Coronary artery (tissue), 2 donors: ENCODE measurements at regions not wholly inside any gene's neighbourhood (a gene's known extent, or its start where the extent isn't known, plus 50 kb on each side); places are given as distances from the start of the nearest gene placed in this dataset.
A peak's percentile ranks its signal among the peaks of the same experiment; 100 is the strongest.
"Not testable (repeated sequence)": the region's sequence is repeated elsewhere in the genome, so short reads cannot be mapped to it uniquely, and the experiment has no call there.

Experiments used
- DNase-seq: peaks from one replicate; pipeline ENCODE4 v3.0.0-alpha.2; 2017; ENCODE audit warnings: low spot score
- H3K27ac ChIP-seq, 2 donors: fragments of 200-600 bp; sonication (generic); one replicate each; pipeline ENCODE4 v1.5.1; 2016 to 2019
- H3K4me3 ChIP-seq: fragments of 200-600 bp; sonication (generic); 2 replicates; pipeline ENCODE4 v1.5.1; 2016; ENCODE audit warnings: mild to moderate bottlenecking, moderate library complexity
- CTCF ChIP-seq: fragments of 200-600 bp; sonication (generic); IDR thresholded peaks from one replicate; pipeline ENCODE4 v1.5.1; 2019; ENCODE audit warnings: antibody characterized with exemption

DNA sequence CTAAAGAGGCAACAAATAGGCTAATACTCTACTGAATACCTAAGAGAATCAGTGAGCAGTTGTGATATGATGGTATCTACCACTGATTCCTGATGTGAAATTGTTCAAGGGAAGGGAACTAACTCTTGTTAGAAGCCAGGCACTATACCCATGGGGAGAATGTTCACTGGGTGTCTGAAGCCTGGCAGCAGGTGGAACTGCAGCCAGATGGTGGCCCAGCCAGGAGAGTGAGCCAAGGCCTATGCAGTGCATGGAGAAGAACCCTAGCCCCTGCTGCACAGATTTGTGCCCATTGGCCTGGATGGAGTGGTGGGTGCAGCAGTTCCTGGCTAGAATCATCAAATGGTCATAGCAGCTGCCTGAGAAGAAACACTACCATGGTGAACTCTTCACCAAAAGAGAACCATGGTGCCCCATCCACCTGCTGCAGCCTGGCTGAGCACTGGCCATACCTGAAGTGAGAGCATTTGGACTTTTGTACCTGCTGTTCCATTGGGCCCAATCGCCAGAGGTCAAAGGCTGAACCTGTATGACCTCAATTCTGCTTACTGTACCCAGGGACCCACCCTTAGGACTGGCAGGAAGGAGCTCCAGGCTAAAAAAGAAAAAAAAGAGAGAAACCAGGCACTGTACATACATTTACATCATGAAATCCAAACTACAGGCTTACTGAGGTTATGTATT is 118.8 kb upstream of the IVNS1ABP start:
- DNase-seq: no peak
- no peak for TF ChIP-seq CTCF
- H3K27ac ChIP-seq: no peak overlapping the region
- H3K4me3 ChIP-seq: no peak overlapping the region

DNA sequence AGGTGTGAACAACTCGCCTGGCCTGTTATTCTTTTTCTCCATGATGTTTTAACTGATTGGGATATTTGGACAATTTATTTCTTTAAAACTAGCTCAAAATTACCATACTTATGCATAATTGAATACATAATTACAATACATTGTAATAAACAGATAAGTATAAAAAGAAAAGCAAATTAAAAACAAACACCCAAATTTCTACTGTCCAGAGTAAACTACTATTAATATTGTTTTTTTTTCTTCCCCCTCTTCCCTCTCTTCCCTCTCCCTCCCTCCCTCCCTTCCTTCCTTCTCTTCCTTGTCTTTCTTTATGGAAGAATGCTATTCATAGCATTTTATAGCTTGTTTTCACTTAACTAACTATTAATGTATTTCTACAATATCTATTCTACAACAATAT is 117.7 kb upstream of the IVNS1ABP start:
- no peak overlapping the region for H3K27ac ChIP-seq
- no peak for TF ChIP-seq CTCF
- no peak overlapping the region for H3K4me3 ChIP-seq

DNA sequence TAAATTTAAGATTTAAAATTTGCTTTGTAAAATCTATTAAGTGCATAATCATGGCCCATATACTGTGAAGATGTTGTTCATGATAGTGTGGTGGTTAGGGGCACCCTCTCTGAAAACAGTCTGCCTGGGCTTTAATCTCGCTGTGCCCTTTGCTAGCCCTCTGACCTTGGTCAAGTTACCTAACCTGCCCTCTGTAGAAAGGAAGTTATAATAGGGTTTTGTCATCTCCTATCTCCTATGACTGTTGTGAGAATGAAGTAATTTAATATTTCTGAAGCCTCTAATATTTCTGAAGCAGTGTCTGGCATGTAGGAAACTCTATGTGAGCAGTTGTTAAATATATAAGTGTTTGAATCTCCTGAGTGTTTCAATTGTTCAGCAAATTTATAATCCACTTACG is 116.6 kb upstream of the IVNS1ABP start:
- DNase-seq: no peak
- TF ChIP-seq CTCF: no peak
- no peak overlapping the region for H3K4me3 ChIP-seq
- no peak overlapping the region for H3K27ac ChIP-seq

More for the DNA sequence above, 117.7 kb upstream of the IVNS1ABP start:
- DNase-seq: no peak

DNA sequence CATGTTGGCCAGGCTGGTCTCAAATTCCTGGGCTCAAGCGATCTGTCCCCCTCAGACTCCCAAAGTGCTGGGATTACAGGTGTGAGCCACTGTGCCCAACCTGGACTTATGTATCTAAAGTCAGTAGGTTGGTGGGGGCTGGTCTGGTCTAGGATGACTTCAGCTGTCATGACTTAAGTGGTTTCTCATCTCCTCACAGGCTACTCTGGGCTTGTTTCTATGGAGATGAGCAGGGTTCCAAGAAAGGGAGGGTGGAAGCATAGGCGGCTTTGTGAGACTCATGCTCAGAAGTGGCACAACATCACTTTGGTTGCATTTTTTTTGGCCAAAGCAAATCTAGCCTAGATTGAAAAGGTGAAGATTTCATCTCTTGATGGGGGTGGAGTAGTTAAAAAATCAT is 115.9 kb upstream of the IVNS1ABP start:
- H3K27ac ChIP-seq: no peak overlapping the region
- no peak overlapping the region for H3K4me3 ChIP-seq
- no peak for DNase-seq
- no peak for TF ChIP-seq CTCF

GRCh38 chr1:185431612-185432011 is 114.6 kb upstream of the IVNS1ABP start:
- no peak overlapping the region for H3K27ac ChIP-seq
- DNase-seq: no peak
- no peak overlapping the region for H3K4me3 ChIP-seq
- TF ChIP-seq CTCF: no peak

DNA sequence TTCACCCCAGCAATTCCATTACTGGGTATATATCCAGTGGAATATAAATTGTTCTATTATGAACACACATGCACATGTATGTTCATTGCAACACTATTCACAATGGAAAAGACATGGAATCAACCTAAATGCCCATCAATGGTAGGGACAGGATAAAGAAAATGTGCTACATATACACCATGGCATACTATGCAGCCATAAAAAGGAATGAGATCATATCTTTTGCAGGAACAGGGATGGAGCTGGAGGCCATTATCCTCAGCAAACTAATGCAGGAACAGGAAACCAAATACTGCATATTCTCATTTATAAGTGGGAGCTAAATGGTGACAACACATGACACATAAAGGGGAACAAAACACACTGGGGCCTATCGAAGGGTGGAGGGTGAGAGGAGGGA is 112.6 kb upstream of the IVNS1ABP start:
- DNase-seq, H3K4me3 ChIP-seq, H3K27ac ChIP-seq: not testable (repeated sequence)

- H3K27ac ChIP-seq: peak overlapping the region in 1 of 2 donors; percentile 24
These were observed 110.7 kb upstream of the IVNS1ABP start for GRCh38 chr1:185427776-185428175.

More at GRCh38 chr1:185427776-185428175, 110.7 kb upstream of the IVNS1ABP start:
- H3K4me3 ChIP-seq: no peak overlapping the region
- TF ChIP-seq CTCF: no peak
- DNase-seq: no peak
